Esophagus squamous epithelium (tissue), 4 donors: ENCODE measurements at regions not wholly inside any gene's neighbourhood (a gene's known extent, or its start where the extent isn't known, plus 50 kb on each side); places are given as distances from the start of the nearest gene placed in this dataset.

Experiments used
- POLR2A ChIP-seq, 4 donors: fragments of 450-650 bp; IDR thresholded peaks; one replicate each; pipeline ENCODE4 v1.6.1; 2017; ENCODE audit warnings: antibody characterized with exemption in 4 of 4, mild to moderate bottlenecking in 4 of 4, moderate library complexity in 3 of 4
- TF ChIP-seq, protein P1 (sequence below), 6 experiments: fragments of 450-650 bp in 4 of 6; fragments of 200-600 bp in 2 of 6; sonication (generic) in 2 of 6; IDR thresholded peaks; one replicate each; pipeline ENCODE4 v1.5.1; 2016 to 2019; ENCODE audit warnings: antibody characterized with exemption in 6 of 6, mild to moderate bottlenecking in 4 of 6, moderate library complexity in 4 of 6

DNA sequence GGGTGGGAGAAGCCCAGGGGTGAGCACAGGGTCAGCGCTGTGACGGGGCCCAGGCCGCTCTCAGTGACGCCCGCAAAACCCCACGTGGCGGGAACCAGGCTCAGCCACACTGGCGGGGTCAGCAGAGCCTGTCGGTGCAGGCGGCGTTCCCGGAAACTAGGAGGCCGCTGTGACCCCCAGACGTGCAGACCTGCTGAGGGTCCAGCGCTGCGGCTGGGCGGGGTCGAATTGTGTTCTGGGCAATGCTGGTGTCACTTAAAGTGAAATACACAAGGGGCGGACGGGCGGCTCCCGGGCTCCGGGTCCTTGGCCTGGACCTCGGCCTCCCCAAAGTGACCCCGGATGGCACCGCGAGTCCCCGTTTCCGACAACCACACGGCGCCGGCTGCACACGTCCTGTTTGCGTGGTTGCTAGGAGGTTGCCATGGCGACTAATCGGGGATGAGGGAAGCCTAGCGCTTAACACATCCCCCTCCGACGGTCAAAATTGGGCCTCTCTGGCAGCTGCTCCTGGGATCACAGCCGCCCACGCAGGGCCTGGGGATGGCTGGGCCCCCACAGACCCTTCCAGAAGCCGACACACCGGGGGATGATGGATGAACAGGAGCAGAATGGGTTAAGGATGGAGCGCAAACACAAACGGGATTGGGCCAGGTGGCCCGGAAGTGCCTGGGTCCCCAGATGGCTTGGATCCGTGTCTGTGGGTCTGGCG is 81.7 kb upstream of the PRR5 start:
- TF ChIP-seq, protein P1, sequence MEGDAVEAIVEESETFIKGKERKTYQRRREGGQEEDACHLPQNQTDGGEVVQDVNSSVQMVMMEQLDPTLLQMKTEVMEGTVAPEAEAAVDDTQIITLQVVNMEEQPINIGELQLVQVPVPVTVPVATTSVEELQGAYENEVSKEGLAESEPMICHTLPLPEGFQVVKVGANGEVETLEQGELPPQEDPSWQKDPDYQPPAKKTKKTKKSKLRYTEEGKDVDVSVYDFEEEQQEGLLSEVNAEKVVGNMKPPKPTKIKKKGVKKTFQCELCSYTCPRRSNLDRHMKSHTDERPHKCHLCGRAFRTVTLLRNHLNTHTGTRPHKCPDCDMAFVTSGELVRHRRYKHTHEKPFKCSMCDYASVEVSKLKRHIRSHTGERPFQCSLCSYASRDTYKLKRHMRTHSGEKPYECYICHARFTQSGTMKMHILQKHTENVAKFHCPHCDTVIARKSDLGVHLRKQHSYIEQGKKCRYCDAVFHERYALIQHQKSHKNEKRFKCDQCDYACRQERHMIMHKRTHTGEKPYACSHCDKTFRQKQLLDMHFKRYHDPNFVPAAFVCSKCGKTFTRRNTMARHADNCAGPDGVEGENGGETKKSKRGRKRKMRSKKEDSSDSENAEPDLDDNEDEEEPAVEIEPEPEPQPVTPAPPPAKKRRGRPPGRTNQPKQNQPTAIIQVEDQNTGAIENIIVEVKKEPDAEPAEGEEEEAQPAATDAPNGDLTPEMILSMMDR (IDR thresholded peaks at IDR 0.05): no peak
- TF ChIP-seq POLR2A (IDR thresholded peaks at IDR 0.05): no peak
